ENCODE measurements at regions not wholly inside any gene's neighbourhood (a gene's known extent, or its start where the extent isn't known, plus 50 kb on each side); places are given as distances from the start of the nearest gene placed in this dataset.

GRCh38 chr5:82707741-82708140 lies 369.5 kb downstream of the TMEM167A start:
- Histone ChIP-seq H3K36me3 (no peaks in the 10 kb centered on the region), H3K4me1 (no peaks in the 10 kb centered on the region), H3K9me3 (no peaks in the 10 kb centered on the region), H3K4me3 (no peak overlapping the region), H3K27ac (no peak overlapping the region), H3K27me3 (no peaks in the 10 kb centered on the region)
- intact Hi-C loops (cut with DNase I), result no loop called here
- DNase-seq (no peak), ATAC-seq (peak; percentile 64)
- TF ChIP-seq CTCF (IDR thresholded peaks at IDR 0.05), result no peak

GRCh38 chr5:82704381-82704780 lies 372.8 kb downstream of the TMEM167A start:
- intact Hi-C loops (cut with DNase I), result no loop called here
- DNase-seq (no peak), ATAC-seq (no peak)
- no peak overlapping the region for H3K27ac ChIP-seq
- no peaks in the 10 kb centered on the region for H3K4me1 ChIP-seq
- no peaks in the 10 kb centered on the region for H3K36me3 ChIP-seq
- no peak overlapping the region for H3K4me3 ChIP-seq
- no peak for TF ChIP-seq CTCF (IDR thresholded peaks at IDR 0.05)
- no peaks in the 10 kb centered on the region for H3K27me3 ChIP-seq
- no peaks in the 10 kb centered on the region for H3K9me3 ChIP-seq

- H3K36me3 ChIP-seq, result no peaks in the 10 kb centered on the region
- no peak for ATAC-seq
- H3K9me3 ChIP-seq, result no peaks in the 10 kb centered on the region
- H3K4me3 ChIP-seq, result no peak overlapping the region
- no peaks in the 10 kb centered on the region for H3K27me3 ChIP-seq
- intact Hi-C loops (cut with DNase I), result no loop called here
- no peak for TF ChIP-seq CTCF (IDR thresholded peaks at IDR 0.05)
- H3K4me1 ChIP-seq, result no peaks in the 10 kb centered on the region
- no peak overlapping the region for H3K27ac ChIP-seq
- no peak for DNase-seq
Observed at GRCh38 chr5:82702046-82702445, 375.1 kb downstream of the TMEM167A start.

- no peaks in the 10 kb centered on the region for H3K9me3 ChIP-seq
- no peaks in the 10 kb centered on the region for H3K27me3 ChIP-seq
- intact Hi-C loops (cut with DNase I), result no loop called here
- H3K4me3 ChIP-seq, result no peak overlapping the region
- TF ChIP-seq CTCF (IDR thresholded peaks at IDR 0.05), result no peak
- no peaks in the 10 kb centered on the region for H3K4me1 ChIP-seq
- H3K27ac ChIP-seq, result no peak overlapping the region
- ATAC-seq (no peak), DNase-seq (no peak)
- no peaks in the 10 kb centered on the region for H3K36me3 ChIP-seq
Observed at GRCh38 chr5:82699737-82700136, 377.5 kb downstream of the TMEM167A start.

- no peaks in the 10 kb centered on the region for H3K9me3 ChIP-seq
- no peak overlapping the region for H3K27ac ChIP-seq
- no peaks in the 10 kb centered on the region for H3K4me1 ChIP-seq
- intact Hi-C loops (cut with DNase I), result no loop called here
- DNase-seq (no peak), ATAC-seq (no peak)
- no peaks in the 10 kb centered on the region for H3K27me3 ChIP-seq
- no peaks in the 10 kb centered on the region for H3K36me3 ChIP-seq
- no peak for TF ChIP-seq CTCF (IDR thresholded peaks at IDR 0.05)
- no peak overlapping the region for H3K4me3 ChIP-seq
Observed at GRCh38 chr5:82698026-82698425, 379.2 kb downstream of the TMEM167A start.
